ENCODE measurements at regions not wholly inside any gene's neighbourhood (a gene's known extent, or its start where the extent isn't known, plus 50 kb on each side); places are given as distances from the start of the nearest gene placed in this dataset.
"Not testable (repeated sequence)": the region's sequence is repeated elsewhere in the genome, so short reads cannot be mapped to it uniquely, and the experiment has no call there.

GRCh38 chr13:24618011-24618955, 61.9 kb upstream of the ATP12A start:
- Histone ChIP-seq H3K4me1 (ENCODE audit: control insufficient read depth, insufficient read depth, low read length) (peaks cover 7% of the 10 kb centered on the region), H3K36me3 (ENCODE audit: control insufficient read depth, insufficient read depth, low read length) (no peaks in the 10 kb centered on the region), H3K27ac (ENCODE audit: low read length) (peak overlapping the region; percentile 43), H3K9me3 (ENCODE audit: control insufficient read depth, low read depth, low read length) (peaks cover under 1% of the 10 kb centered on the region), H3K4me3 (ENCODE audit: low read length) (no peak overlapping the region), H3K27me3 (ENCODE audit: control insufficient read depth, insufficient read depth, low read length) (no peaks in the 10 kb centered on the region)
- peak; percentile 23 to 42 for DNase-seq
- WGBS (ENCODE audit: insufficient coverage, low lambda C conversion rate): no CpG with 5 or more reads among the region's 15 CpGs

DNA sequence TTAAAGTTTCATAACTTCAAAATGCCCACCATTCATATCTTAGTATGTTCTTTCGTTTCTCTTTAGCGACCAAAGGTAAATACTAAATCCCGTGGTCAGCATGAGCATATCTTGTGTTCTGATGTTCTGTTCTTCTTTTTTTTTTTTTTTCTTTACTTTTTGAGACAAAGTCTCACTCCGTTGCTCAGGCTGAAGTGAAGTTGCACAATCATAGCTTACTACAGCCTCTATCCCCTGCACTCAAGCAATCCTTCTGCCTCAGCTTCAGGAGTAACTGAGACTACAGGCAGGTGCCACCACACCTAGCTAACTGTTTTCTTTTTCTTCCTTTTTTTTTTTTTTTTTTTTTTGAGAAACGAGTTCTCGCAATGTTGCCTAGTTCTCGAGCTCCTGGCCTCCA, 60.9 kb upstream of the ATP12A start:
- Histone ChIP-seq H3K9me3 (ENCODE audit: control insufficient read depth, low read depth, low read length) (peaks cover 3% of the 10 kb centered on the region), H3K27me3 (ENCODE audit: control insufficient read depth, insufficient read depth, low read length) (no peaks in the 10 kb centered on the region), H3K27ac (ENCODE audit: low read length) (peak overlapping the region; percentile 43), H3K36me3 (ENCODE audit: control insufficient read depth, insufficient read depth, low read length) (no peaks in the 10 kb centered on the region), H3K4me3 (ENCODE audit: low read length) (no peak overlapping the region), H3K4me1 (ENCODE audit: control insufficient read depth, insufficient read depth, low read length) (peaks cover 7% of the 10 kb centered on the region)
- WGBS (ENCODE audit: insufficient coverage, low lambda C conversion rate): 27% methylated on average over 3 of the region's 7 CpGs
- DNase-seq: peak; percentile 71 to 85

- H3K27me3 ChIP-seq (ENCODE audit: control insufficient read depth, insufficient read depth, low read length); H3K9me3 ChIP-seq (ENCODE audit: control insufficient read depth, low read depth, low read length); H3K27ac ChIP-seq (ENCODE audit: low read length); H3K4me1 ChIP-seq (ENCODE audit: control insufficient read depth, insufficient read depth, low read length); DNase-seq; H3K36me3 ChIP-seq (ENCODE audit: control insufficient read depth, insufficient read depth, low read length); H3K4me3 ChIP-seq (ENCODE audit: low read length): not testable (repeated sequence)
- WGBS (ENCODE audit: insufficient coverage, low lambda C conversion rate): no CpG with 5 or more reads among the region's 8 CpGs
Measured at GRCh38 chr13:24622481-24623148, 57.6 kb upstream of the ATP12A start.

GRCh38 chr13:24623149-24623665, 57.0 kb upstream of the ATP12A start:
- no CpG with 5 or more reads among the region's 18 CpGs for WGBS (ENCODE audit: insufficient coverage, low lambda C conversion rate)
- H3K27me3 ChIP-seq (ENCODE audit: control insufficient read depth, insufficient read depth, low read length): no peaks in the 10 kb centered on the region
- H3K9me3 ChIP-seq (ENCODE audit: control insufficient read depth, low read depth, low read length): peaks cover 5% of the 10 kb centered on the region
- peaks cover 7% of the 10 kb centered on the region for H3K4me1 ChIP-seq (ENCODE audit: control insufficient read depth, insufficient read depth, low read length)
- H3K36me3 ChIP-seq (ENCODE audit: control insufficient read depth, insufficient read depth, low read length): no peaks in the 10 kb centered on the region
- no peak overlapping the region for H3K4me3 ChIP-seq (ENCODE audit: low read length)
- DNase-seq: no peak
- no peak overlapping the region for H3K27ac ChIP-seq (ENCODE audit: low read length)

DNA sequence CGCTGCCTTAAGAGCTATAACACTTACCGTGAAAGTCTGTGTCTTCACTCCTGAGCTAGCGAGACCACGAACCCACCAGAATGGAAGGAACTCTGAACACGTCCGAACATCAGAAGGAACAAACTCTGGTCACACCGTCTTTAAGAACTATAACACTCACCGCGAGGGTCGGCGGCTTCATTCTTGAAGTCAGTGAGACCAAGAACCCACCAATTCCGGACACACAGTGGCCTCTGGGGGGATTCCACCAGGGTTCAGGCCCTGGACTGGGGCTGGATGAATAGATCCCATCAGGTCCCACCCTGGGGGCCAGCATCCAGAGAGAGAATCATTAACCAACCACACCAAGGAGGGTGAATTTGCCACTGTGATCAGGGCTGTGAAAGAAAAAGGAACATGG, 55.8 kb upstream of the ATP12A start:
- H3K9me3 ChIP-seq (ENCODE audit: control insufficient read depth, low read depth, low read length): peaks cover 5% of the 10 kb centered on the region
- no peak overlapping the region for H3K4me3 ChIP-seq (ENCODE audit: low read length)
- H3K27me3 ChIP-seq (ENCODE audit: control insufficient read depth, insufficient read depth, low read length): no peaks in the 10 kb centered on the region
- H3K4me1 ChIP-seq (ENCODE audit: control insufficient read depth, insufficient read depth, low read length): no peaks in the 10 kb centered on the region
- DNase-seq: no peak
- no peaks in the 10 kb centered on the region for H3K36me3 ChIP-seq (ENCODE audit: control insufficient read depth, insufficient read depth, low read length)
- no CpG with 5 or more reads among the region's 12 CpGs for WGBS (ENCODE audit: insufficient coverage, low lambda C conversion rate)
- no peak overlapping the region for H3K27ac ChIP-seq (ENCODE audit: low read length)

DNA sequence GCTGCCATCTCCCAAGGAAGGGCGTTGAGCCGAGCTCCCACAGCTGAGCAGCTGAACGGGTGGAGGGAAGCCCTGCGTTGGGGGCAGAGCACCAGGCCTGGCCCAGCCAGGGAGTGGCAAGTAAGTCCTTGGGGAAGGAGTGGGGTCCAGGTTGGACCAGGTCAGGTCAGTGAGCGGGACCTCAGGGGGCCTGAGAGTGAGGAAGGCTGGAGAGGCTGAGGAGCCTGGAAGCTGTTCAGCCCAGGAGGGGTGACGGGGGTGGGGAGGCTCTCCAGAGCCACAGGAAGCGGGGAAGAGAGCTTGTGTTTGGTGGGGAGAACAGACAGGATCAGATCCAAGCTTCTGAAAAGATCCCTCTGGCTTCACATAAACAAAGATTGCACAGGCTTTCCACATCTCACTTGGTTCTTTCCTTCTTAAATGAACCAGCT, 55.4 kb upstream of the ATP12A start:
- H3K36me3 ChIP-seq (ENCODE audit: control insufficient read depth, insufficient read depth, low read length): no peaks in the 10 kb centered on the region
- H3K9me3 ChIP-seq (ENCODE audit: control insufficient read depth, low read depth, low read length): peaks cover 5% of the 10 kb centered on the region
- WGBS (ENCODE audit: insufficient coverage, low lambda C conversion rate): no CpG with 5 or more reads among the region's 7 CpGs
- DNase-seq: peak in 1 of 2 donors; percentile 30
- H3K27ac ChIP-seq (ENCODE audit: low read length): no peak overlapping the region
- no peaks in the 10 kb centered on the region for H3K27me3 ChIP-seq (ENCODE audit: control insufficient read depth, insufficient read depth, low read length)
- no peaks in the 10 kb centered on the region for H3K4me1 ChIP-seq (ENCODE audit: control insufficient read depth, insufficient read depth, low read length)
- no peak overlapping the region for H3K4me3 ChIP-seq (ENCODE audit: low read length)

GRCh38 chr13:24625331-24625731, 54.9 kb upstream of the ATP12A start:
- WGBS (ENCODE audit: insufficient coverage, low lambda C conversion rate): 73% methylated on average over 2 of the region's 3 CpGs
- DNase-seq: no peak

GRCh38 chr13:24625870-24626849, 54.0 kb upstream of the ATP12A start:
- Histone ChIP-seq H3K36me3 (ENCODE audit: control insufficient read depth, insufficient read depth, low read length) (no peaks in the 10 kb centered on the region), H3K27me3 (ENCODE audit: control insufficient read depth, insufficient read depth, low read length) (no peaks in the 10 kb centered on the region), H3K27ac (ENCODE audit: low read length) (no peak overlapping the region), H3K4me1 (ENCODE audit: control insufficient read depth, insufficient read depth, low read length) (no peaks in the 10 kb centered on the region), H3K4me3 (ENCODE audit: low read length) (no peak overlapping the region), H3K9me3 (ENCODE audit: control insufficient read depth, low read depth, low read length) (peaks cover 5% of the 10 kb centered on the region)
- WGBS (ENCODE audit: insufficient coverage, low lambda C conversion rate): no CpG with 5 or more reads among the region's 9 CpGs
- DNase-seq: no peak

More at GRCh38 chr13:24625331-24625731, 54.9 kb upstream of the ATP12A start:
- Histone ChIP-seq H3K27me3 (ENCODE audit: control insufficient read depth, insufficient read depth, low read length) (no peaks in the 10 kb centered on the region), H3K4me3 (ENCODE audit: low read length) (no peak overlapping the region), H3K9me3 (ENCODE audit: control insufficient read depth, low read depth, low read length) (peaks cover 5% of the 10 kb centered on the region), H3K4me1 (ENCODE audit: control insufficient read depth, insufficient read depth, low read length) (no peaks in the 10 kb centered on the region), H3K27ac (ENCODE audit: low read length) (no peak overlapping the region), H3K36me3 (ENCODE audit: control insufficient read depth, insufficient read depth, low read length) (no peaks in the 10 kb centered on the region)

- no peak overlapping the region for H3K4me3 ChIP-seq (ENCODE audit: low read length)
- H3K27me3 ChIP-seq (ENCODE audit: control insufficient read depth, insufficient read depth, low read length): no peaks in the 10 kb centered on the region
- no peaks in the 10 kb centered on the region for H3K4me1 ChIP-seq (ENCODE audit: control insufficient read depth, insufficient read depth, low read length)
- H3K27ac ChIP-seq (ENCODE audit: low read length): no peak overlapping the region
- no peak for DNase-seq
- H3K36me3 ChIP-seq (ENCODE audit: control insufficient read depth, insufficient read depth, low read length): no peaks in the 10 kb centered on the region
- peaks cover 5% of the 10 kb centered on the region for H3K9me3 ChIP-seq (ENCODE audit: control insufficient read depth, low read depth, low read length)
- WGBS (ENCODE audit: insufficient coverage, low lambda C conversion rate): no CpG with 5 or more reads among the region's 25 CpGs
Measured at GRCh38 chr13:24627090-24627714, 53.0 kb upstream of the ATP12A start.

Data from large intestine (tissue), 3 donors.